Right lobe of liver (tissue), 6 donors: ENCODE measurements at regions not wholly inside any gene's neighbourhood (a gene's known extent, or its start where the extent isn't known, plus 50 kb on each side); places are given as distances from the start of the nearest gene placed in this dataset.

Experiments used
- ATAC-seq, 4 donors: fragments of 200-7000 bp; cut with Tn5 transposase; one replicate each; pipeline ENCODE4 v1.9.1; 2020; ENCODE audit warnings: mild to moderate bottlenecking in 4 of 4, moderate library complexity in 4 of 4
- DNase-seq, 3 donors: peaks; one replicate each; pipeline ENCODE4 v3.0.0-alpha.2; 2020
- H3K27ac ChIP-seq, 3 donors: fragments of 200-600 bp; one replicate each; pipeline ENCODE4 v1.8.0; 2022
- H3K27me3 ChIP-seq, 2 donors: fragments of 200-600 bp; one replicate each; pipeline ENCODE4 v1.8.0; 2022
- H3K36me3 ChIP-seq, 4 donors: fragments of 200-600 bp; sonication (generic) in 1 of 4; one replicate each; pipeline versions ENCODE4 v1.5.1 to v1.8.0; 2017 to 2022; ENCODE audit warnings: control low read depth in 1 of 4
- H3K4me1 ChIP-seq, 4 donors: fragments of 200-600 bp; sonication (generic) in 1 of 4; one replicate each; pipeline versions ENCODE4 v1.5.1 to v1.8.0; 2017 to 2022; ENCODE audit warnings: control low read depth in 1 of 4
- H3K4me3 ChIP-seq, 3 donors: fragments of 200-600 bp; one replicate each; pipeline ENCODE4 v1.8.0; 2022
- H3K9me3 ChIP-seq, 4 donors: fragments of 200-600 bp; sonication (generic) in 1 of 4; one replicate each; pipeline versions ENCODE4 v1.5.1 to v1.8.0; 2017 to 2022; ENCODE audit warnings: control low read depth in 1 of 4
- POLR2A ChIP-seq: fragments of 450-650 bp; IDR thresholded peaks from one replicate; pipeline ENCODE4 v1.6.1; 2017; ENCODE audit warnings: antibody characterized with exemption, mild to moderate bottlenecking
- WGBS: methylation state at CpG from one replicate; pipeline ENCODE4 v1.1.6; 2018; ENCODE audit warnings: low coverage, low lambda C conversion rate; ENCODE audit not compliant: insufficient coverage; ENCODE audit errors: missing lambda C conversion rate; 5-methylcytosine and 5-hydroxymethylcytosine counted together
- intact Hi-C, 2 donors: fragments of 100-400 bp; cut with DNase I; formaldehyde crosslinking; loops; one replicate each; pipeline versions ENCODE4 v1.11.2 to v1.14.1; 2022
- TF ChIP-seq, protein P1 (sequence below), 4 donors: fragments of 200-600 bp in 3 of 4; fragments of 450-650 bp in 1 of 4; IDR thresholded peaks; one replicate each; pipeline versions ENCODE4 v1.5.1 to v1.8.0; 2016 to 2022; ENCODE audit warnings: antibody characterized with exemption in 4 of 4, mild to moderate bottlenecking in 2 of 4
- donor health status: DM: no; HTN: yes; CAD: no.
- donor health status: DM: no; HTN: no; CAD: no.
- donor health status: DM: no; HTN: no; CAD: no.
- donor health status: DM: no; HTN: yes; CAD: no.
- donor health status: DM: no; HTN: yes; CAD: no.

- intact Hi-C loops = no loop called here
- Histone ChIP-seq H3K27me3 (no peaks in the 10 kb centered on the region), H3K4me1 (no peaks in the 10 kb centered on the region), H3K36me3 (no peaks in the 10 kb centered on the region), H3K9me3 (no peaks in the 10 kb centered on the region), H3K27ac (no peak overlapping the region), H3K4me3 (no peak overlapping the region)
- ATAC-seq = no peak
- DNase-seq = no peak
- TF ChIP-seq, protein P1, sequence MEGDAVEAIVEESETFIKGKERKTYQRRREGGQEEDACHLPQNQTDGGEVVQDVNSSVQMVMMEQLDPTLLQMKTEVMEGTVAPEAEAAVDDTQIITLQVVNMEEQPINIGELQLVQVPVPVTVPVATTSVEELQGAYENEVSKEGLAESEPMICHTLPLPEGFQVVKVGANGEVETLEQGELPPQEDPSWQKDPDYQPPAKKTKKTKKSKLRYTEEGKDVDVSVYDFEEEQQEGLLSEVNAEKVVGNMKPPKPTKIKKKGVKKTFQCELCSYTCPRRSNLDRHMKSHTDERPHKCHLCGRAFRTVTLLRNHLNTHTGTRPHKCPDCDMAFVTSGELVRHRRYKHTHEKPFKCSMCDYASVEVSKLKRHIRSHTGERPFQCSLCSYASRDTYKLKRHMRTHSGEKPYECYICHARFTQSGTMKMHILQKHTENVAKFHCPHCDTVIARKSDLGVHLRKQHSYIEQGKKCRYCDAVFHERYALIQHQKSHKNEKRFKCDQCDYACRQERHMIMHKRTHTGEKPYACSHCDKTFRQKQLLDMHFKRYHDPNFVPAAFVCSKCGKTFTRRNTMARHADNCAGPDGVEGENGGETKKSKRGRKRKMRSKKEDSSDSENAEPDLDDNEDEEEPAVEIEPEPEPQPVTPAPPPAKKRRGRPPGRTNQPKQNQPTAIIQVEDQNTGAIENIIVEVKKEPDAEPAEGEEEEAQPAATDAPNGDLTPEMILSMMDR (IDR thresholded peaks at IDR 0.05) = no peak
- no peak for TF ChIP-seq POLR2A
- WGBS = 70% methylated on average over 3 of the region's 3 CpGs
Measured at GRCh38 chr7:15829691-15830090, 143.2 kb upstream of the MEOX2 start.

DNA sequence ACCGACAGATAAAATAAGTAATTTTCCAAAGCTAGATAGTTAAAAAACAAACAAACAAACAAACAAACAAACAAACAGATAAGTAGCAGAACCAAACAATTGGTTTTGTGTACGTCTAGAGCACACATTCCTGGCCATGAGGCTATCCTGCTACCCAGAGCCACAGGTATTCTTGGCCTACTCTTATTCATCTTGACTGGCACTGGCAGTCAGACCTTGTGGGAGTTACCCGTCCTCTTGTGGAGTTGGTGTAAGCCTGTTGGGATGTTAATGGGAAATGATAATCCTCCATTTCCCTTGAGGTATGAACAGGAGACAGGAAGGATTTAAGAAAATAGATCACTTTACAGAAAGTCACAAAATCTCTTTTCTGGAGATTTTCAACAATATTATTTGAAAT is 142.4 kb upstream of the MEOX2 start:
- TF ChIP-seq, protein P1 (IDR thresholded peaks at IDR 0.05) = no peak
- no peak for TF ChIP-seq POLR2A
- H3K27me3 ChIP-seq = no peaks in the 10 kb centered on the region
- no peak for ATAC-seq
- no peaks in the 10 kb centered on the region for H3K4me1 ChIP-seq
- 88% methylated on average over 2 of the region's 3 CpGs for WGBS
- no peaks in the 10 kb centered on the region for H3K36me3 ChIP-seq
- no peak for DNase-seq
- intact Hi-C loops = no loop called here
- H3K4me3 ChIP-seq = no peak overlapping the region
- H3K27ac ChIP-seq = no peak overlapping the region
- no peaks in the 10 kb centered on the region for H3K9me3 ChIP-seq

GRCh38 chr7:15821484-15822427 is 135.3 kb upstream of the MEOX2 start:
- no peak for ATAC-seq
- intact Hi-C loops = no loop called here
- no peaks in the 10 kb centered on the region for H3K4me1 ChIP-seq
- H3K9me3 ChIP-seq = no peaks in the 10 kb centered on the region
- H3K27ac ChIP-seq = no peak overlapping the region
- no peaks in the 10 kb centered on the region for H3K36me3 ChIP-seq
- H3K27me3 ChIP-seq = no peaks in the 10 kb centered on the region
- no peak for DNase-seq
- TF ChIP-seq, protein P1 (IDR thresholded peaks at IDR 0.05) = no peak
- no peak for TF ChIP-seq POLR2A
- WGBS = 46% methylated on average over 4 of the region's 4 CpGs
- H3K4me3 ChIP-seq = no peak overlapping the region

DNA sequence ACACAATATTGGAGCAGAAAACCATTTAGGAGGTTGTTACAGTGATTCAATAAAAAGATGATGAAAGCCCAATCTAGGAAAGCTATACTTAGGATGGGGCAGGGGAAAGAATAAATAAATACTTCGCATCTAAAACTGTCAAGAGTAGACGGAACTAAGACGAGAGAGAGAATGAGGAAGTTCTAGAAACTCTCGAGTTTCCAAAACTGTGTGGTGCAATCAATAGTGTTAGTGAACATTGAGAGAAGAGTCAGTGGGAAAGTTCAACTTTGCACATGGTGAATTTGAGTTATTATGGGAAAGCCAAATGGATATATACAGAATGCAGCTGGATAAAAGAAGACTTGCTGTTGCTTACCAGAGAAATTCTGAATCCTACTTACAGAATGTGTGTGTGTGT is 133.8 kb upstream of the MEOX2 start:
- ATAC-seq = peak in 1 of 4 donors; percentile 25
- H3K4me3 ChIP-seq = no peak overlapping the region

More for the DNA sequence above, 133.8 kb upstream of the MEOX2 start:
- no peak overlapping the region for H3K27ac ChIP-seq
- H3K36me3 ChIP-seq = no peaks in the 10 kb centered on the region
- TF ChIP-seq, protein P1 (IDR thresholded peaks at IDR 0.05) = no peak
- TF ChIP-seq POLR2A = no peak
- DNase-seq = no peak
- no peaks in the 10 kb centered on the region for H3K4me1 ChIP-seq
- WGBS = 38% methylated on average over 4 of the region's 4 CpGs
- intact Hi-C loops = no loop called here
- H3K27me3 ChIP-seq = no peaks in the 10 kb centered on the region
- no peaks in the 10 kb centered on the region for H3K9me3 ChIP-seq
